Osteocyte (in vitro differentiated cells): ENCODE measurements at regions not wholly inside any gene's neighbourhood (a gene's known extent, or its start where the extent isn't known, plus 50 kb on each side); places are given as distances from the start of the nearest gene placed in this dataset.

Source experiments
- DNase-seq: peaks from one replicate; pipeline ENCODE4 v3.0.0; 2021; ENCODE audit warnings: mixed read lengths; ENCODE audit not compliant: unreplicated experiment; ENCODE audit errors: extremely low spot score
- H3K27ac Mint-ChIP-seq: one replicate; pipeline ENCODE4 v1.8.0; 2021; ENCODE audit warnings: mild to moderate bottlenecking, mixed read lengths; ENCODE audit not compliant: unreplicated experiment
- H3K27me3 Mint-ChIP-seq: one replicate; pipeline ENCODE4 v1.8.0; 2021; ENCODE audit warnings: mixed read lengths; ENCODE audit not compliant: unreplicated experiment
- H3K36me3 Mint-ChIP-seq: one replicate; pipeline ENCODE4 v1.8.0; 2021; ENCODE audit warnings: mixed read lengths; ENCODE audit not compliant: unreplicated experiment
- H3K4me1 Mint-ChIP-seq: one replicate; pipeline ENCODE4 v1.8.0; 2021; ENCODE audit warnings: mixed read lengths; ENCODE audit not compliant: unreplicated experiment
- H3K4me3 Mint-ChIP-seq: one replicate; pipeline ENCODE4 v1.8.0; 2021; ENCODE audit warnings: mild to moderate bottlenecking, moderate library complexity, mixed read lengths; ENCODE audit not compliant: unreplicated experiment
- H3K9me3 Mint-ChIP-seq: one replicate; pipeline ENCODE4 v1.8.0; 2021; ENCODE audit warnings: mixed read lengths; ENCODE audit not compliant: unreplicated experiment
- CTCF ChIP-seq: fragments of 200-600 bp; sonication (generic); IDR thresholded peaks from 2 replicates; pipeline ENCODE4 v1.5.0; 2021; ENCODE audit warnings: antibody characterized with exemption, mild to moderate bottlenecking, moderate library complexity

- Mint-ChIP-seq H3K4me1 (peaks cover 2% of the 10 kb centered on the region), H3K9me3 (no peaks in the 10 kb centered on the region), H3K4me3 (no peak overlapping the region), H3K36me3 (no peaks in the 10 kb centered on the region), H3K27ac (no peak overlapping the region), H3K27me3 (no peaks in the 10 kb centered on the region)
- DNase-seq = no peak
- TF ChIP-seq CTCF = no peak
These were observed 130.1 kb upstream of the SLC10A2 start for GRCh38 chr13:103196356-103196755.

- no peaks in the 10 kb centered on the region for H3K9me3 Mint-ChIP-seq
- peaks cover 2% of the 10 kb centered on the region for H3K4me1 Mint-ChIP-seq
- H3K27me3 Mint-ChIP-seq = no peaks in the 10 kb centered on the region
- no peak overlapping the region for H3K4me3 Mint-ChIP-seq
- TF ChIP-seq CTCF = no peak
- no peaks in the 10 kb centered on the region for H3K36me3 Mint-ChIP-seq
- no peak overlapping the region for H3K27ac Mint-ChIP-seq
- no peak for DNase-seq
These were observed 129.5 kb upstream of the SLC10A2 start for GRCh38 chr13:103195762-103196161.

- TF ChIP-seq CTCF = no peak
- H3K4me1 Mint-ChIP-seq = peaks cover 2% of the 10 kb centered on the region
- H3K27me3 Mint-ChIP-seq = no peaks in the 10 kb centered on the region
- H3K9me3 Mint-ChIP-seq = no peaks in the 10 kb centered on the region
- no peaks in the 10 kb centered on the region for H3K36me3 Mint-ChIP-seq
- H3K27ac Mint-ChIP-seq = no peak overlapping the region
- no peak overlapping the region for H3K4me3 Mint-ChIP-seq
- DNase-seq = no peak
These were observed 128.7 kb upstream of the SLC10A2 start for GRCh38 chr13:103194871-103195270.

- no peak for DNase-seq
- Mint-ChIP-seq H3K9me3 (no peaks in the 10 kb centered on the region), H3K4me1 (peaks cover 11% of the 10 kb centered on the region), H3K36me3 (no peaks in the 10 kb centered on the region), H3K27ac (no peak overlapping the region), H3K4me3 (no peak overlapping the region), H3K27me3 (no peaks in the 10 kb centered on the region)
- no peak for TF ChIP-seq CTCF
These were observed 126.4 kb upstream of the SLC10A2 start for GRCh38 chr13:103192511-103193135.

GRCh38 chr13:103190841-103191240 lies 124.6 kb upstream of the SLC10A2 start:
- DNase-seq = no peak
- Mint-ChIP-seq H3K36me3 (no peaks in the 10 kb centered on the region), H3K4me3 (no peak overlapping the region)

More at GRCh38 chr13:103190841-103191240, 124.6 kb upstream of the SLC10A2 start:
- H3K4me1 Mint-ChIP-seq = peaks cover 11% of the 10 kb centered on the region
- TF ChIP-seq CTCF = no peak
- H3K27me3 Mint-ChIP-seq = no peaks in the 10 kb centered on the region
- H3K27ac Mint-ChIP-seq = no peak overlapping the region
- no peaks in the 10 kb centered on the region for H3K9me3 Mint-ChIP-seq
